ENCODE measurements at regions not wholly inside any gene's neighbourhood (a gene's known extent, or its start where the extent isn't known, plus 50 kb on each side); places are given as distances from the start of the nearest gene placed in this dataset.
"Not testable (repeated sequence)": the region's sequence is repeated elsewhere in the genome, so short reads cannot be mapped to it uniquely, and the experiment has no call there.

DNA sequence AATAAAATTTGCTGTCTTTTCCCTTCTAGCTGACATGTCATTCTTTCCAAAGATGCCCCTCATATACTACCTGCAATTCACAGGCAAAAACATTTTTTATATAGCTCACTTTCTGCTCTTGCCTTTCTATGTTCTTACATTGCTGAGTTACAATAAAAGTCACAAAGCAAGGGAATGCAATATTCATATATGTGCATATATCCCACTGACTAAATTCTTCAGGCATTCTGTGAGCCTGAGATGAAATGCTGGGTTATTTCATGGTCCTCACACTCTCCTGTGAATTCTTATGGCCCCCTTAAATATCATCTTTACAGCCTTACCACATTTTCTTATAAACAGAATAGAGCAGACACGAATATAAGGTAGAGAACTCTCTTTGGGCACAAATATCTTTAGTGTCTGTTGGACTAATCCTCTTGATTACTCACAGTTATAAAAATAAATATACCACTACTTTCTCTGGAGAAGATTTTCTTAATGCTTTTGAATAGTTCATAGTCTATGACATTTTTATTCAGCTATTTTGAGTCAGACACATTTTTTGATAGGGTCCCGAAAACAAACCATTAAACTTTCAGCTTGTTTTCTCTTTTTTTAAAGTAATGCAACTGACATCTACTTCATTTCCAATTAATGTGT is 84.1 kb upstream of the H2AZ1 start:
- no peak for DNase-seq (ENCODE audit: low read depth)

DNA sequence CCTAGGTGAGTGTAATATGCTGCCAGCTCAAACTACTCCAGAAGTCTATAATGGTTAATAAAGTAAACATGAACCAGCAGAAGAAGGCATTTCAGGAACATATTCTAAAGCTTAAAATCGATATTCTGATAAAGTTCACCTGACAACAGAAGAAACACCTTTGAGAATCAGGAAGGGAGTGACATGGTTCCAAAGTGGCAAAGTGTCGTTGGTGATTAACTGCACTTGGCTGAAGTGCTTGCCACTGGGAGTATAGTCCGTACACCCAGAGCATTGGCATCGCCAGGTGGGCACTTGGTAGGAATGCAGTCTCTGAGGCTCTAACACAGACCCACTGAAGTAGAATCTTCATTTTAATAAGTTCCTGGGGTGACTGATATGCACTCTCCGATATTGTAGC is 76.0 kb upstream of the H2AZ1 start:
- DNase-seq (ENCODE audit: low read depth) = no peak

DNA sequence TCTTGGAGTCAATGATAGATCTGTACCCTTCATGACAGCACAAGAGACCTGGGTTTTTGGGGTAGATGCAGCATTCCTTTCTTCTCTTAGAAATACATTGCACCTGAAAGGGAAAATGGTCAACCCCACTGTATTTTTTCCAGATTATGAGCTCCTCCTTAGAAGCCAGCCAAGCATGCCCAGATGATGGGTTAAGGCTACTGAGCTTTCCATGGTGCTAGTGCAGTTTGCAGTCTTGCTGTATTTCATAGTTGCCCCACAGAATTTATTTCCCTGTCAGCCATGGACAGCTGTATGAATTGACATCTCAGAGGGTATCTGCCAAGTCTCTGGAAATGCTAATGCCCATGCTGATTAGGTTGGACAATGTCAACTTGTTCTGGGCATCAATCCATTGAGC is 73.7 kb upstream of the H2AZ1 start:
- DNase-seq (ENCODE audit: low read depth) = no peak

DNA sequence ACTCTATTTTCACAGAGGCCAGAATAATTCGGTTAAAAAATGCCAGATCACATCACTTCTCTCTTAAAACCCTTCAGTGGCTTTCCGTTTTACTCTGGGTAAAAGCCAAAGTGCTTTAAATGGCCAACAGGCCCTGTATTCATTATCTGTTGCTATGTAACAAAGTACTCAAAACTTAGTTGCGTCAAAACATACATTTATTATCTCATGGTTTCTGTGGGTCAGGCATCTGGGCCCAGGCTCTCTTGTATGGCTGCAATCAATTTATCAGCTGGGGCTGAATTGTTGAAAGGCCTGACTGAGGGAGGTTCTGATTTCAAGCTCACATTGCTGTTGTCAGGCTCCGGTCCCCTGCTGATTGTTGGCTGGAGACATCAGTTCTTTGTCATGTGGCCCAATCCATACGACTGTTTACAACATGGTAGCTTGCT is 72.7 kb upstream of the H2AZ1 start:
- DNase-seq (ENCODE audit: low read depth) = no peak

DNA sequence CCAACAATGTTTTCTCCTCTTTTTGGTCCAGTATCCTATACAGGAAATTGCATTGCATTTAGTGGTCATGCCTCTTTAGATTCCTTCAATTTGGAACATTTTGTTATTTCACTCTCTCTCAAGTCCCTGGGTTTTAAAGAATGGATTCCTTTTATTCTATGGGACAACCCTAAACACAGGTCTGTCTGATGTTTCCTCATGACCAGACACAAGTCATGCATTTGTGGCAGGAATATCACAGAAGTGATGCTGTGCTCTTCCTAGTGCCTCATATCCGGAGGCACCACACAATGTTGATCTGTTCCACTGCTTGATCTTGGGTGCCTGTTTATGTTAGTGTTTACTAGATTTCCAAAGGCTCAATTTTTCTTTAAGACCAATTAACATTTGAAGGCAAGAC is 69.7 kb upstream of the H2AZ1 start:
- DNase-seq (ENCODE audit: low read depth) = no peak

DNA sequence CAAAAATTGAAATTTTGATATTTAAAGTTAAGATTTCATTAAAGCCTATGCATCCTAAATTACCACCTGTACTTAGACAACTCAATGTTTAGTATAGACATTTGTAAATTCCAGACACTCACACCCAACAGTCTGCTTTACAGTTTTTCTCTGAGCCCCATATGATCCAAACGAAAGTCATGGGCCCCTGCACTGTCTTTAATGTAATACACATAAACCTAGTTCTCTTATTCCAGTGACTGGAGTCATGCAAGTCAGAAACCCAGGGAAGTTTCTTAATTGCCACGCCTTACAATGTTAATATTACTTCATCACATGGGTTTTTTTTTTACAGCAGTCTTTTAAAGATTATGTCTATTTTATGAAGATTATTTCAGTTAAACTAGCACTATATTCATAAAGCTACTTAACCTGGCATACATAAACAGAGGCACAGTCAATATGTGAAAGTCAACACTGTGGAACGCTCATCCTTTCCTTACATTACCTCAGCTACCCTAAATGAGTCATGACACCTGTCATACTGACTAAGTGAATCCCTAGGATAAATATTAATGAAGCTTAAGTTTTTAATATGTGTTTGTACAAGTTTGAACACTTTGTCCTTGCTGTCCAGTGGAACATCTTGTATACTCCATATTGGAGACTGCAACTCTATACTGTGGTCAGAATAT is 67.7 kb upstream of the H2AZ1 start:
- DNase-seq (ENCODE audit: low read depth) = no peak

DNA sequence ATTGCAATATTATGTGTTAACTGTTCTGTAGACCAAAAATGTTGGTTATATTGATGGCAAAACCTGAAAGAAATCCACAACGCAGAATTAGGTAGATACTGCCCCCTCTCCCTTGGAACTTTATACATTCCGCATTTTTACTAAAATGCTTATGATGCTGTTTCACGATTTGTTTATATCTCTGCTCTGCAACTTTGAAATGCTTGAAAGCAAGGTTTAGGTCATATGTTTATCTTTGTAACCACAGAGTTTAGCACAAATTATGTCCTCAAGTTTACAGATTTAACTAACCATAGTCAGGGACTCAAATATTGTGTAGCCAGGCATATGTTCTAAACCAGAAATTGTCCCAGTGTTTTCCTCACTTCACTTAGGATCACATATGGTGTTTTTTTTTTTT is 66.1 kb upstream of the H2AZ1 start:
- DNase-seq (ENCODE audit: low read depth) = no peak

DNA sequence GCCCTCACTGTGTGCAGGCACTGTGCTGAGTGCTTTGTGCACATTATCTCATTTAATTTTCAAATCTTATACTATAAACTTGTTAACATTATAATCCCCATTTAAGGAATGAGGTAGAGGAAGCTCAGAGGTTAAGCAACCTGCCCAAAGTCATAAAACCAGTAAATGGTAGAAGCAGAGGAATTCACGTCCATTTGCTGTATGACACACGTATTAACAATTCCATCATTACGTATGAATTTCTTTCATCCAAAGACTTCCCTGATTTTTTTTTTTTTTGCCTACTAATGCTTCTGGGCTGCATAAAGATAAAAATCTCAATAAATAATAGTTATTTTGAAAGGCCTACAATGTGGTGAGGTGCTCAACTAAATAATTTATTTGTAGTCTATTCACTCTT is 64.5 kb upstream of the H2AZ1 start:
- DNase-seq (ENCODE audit: low read depth) = no peak

DNA sequence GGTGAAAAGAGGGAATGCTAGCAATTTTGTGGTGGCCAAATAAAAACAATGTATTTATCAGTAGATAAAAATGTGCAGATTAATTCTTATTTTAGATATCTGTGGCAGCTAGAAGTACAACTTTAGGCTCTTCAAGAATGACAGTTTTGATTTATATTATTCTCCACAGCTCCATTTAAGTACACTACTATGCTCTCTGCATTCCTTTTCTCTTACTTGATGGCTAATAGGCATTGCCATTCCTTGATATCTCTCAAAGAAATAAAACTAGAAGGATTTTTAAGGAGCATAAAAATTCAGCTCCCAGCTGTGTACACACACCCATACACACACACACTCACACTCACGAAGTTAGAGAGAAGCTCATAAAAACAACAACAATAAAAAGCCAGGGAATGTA is 59.4 kb upstream of the H2AZ1 start:
- DNase-seq (ENCODE audit: low read depth) = no peak

DNA sequence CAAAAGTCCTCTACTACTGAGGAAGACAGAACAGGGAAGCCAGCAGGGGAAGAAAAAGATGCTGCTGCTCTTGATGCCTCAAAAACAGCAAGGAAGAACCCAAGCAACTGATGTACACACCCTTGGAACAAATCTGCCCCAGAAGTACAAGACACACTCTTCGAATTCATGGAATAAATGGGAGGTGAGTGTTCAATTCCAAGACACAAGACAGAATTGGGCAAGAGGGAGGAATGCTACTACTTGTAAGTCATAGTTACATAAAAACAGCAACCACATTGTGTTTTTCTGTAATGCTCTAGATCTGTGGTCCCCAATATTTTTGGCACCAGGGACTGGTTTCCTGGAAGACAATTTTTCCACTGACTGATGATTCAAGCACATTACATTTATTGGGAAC is 58.0 kb upstream of the H2AZ1 start:
- no peak for DNase-seq (ENCODE audit: low read depth)

DNA sequence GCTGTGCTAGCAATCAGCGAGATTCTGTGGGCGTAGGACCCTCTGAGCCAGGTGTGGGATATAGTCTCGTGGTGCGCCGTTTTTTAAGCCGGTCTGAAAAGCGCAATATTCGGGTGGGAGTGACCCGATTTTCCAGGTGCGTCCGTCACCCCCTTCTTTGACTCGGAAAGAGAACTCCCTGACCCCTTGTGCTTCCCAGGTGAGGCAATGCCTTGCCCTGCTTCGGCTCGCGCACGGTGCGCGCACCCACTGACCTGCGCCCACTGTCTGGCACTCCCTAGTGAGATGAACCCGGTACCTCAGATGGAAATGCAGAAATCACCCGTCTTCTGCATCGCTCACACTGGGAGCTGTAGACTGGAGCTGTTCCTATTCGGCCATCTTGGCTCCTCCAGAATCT is 56.1 kb upstream of the H2AZ1 start:
- not testable (repeated sequence) for DNase-seq (ENCODE audit: low read depth)
